IMR-90 (cell line): ENCODE measurements at regions not wholly inside any gene's neighbourhood (a gene's known extent, or its start where the extent isn't known, plus 50 kb on each side); places are given as distances from the start of the nearest gene placed in this dataset.

ENCODE experiments used
- ATAC-seq: fragments of 200-7000 bp; cut with Tn5 transposase; 2 replicates; pipeline ENCODE4 v1.9.1; 2020; ENCODE audit warnings: low read depth, mild to moderate bottlenecking, moderate library complexity
- BruUV-seq: library from RNA; stranded (reverse); fragments of 400-500 nt; replicated peaks from 2 replicates; lab custom pipeline; 2021; lab: Mats Ljungman, UMichigan
- CTCF ChIA-PET: fragments of 300-600 bp; formaldehyde crosslinking; extraction: SDS; loops from one replicate; lab custom pipeline; 2021; ENCODE audit warnings: antibody characterized with exemption; lab: Yijun Ruan, JAX
- POLR2A ChIA-PET: fragments of 300-600 bp; sonication (Branson Sonifier 250); formaldehyde crosslinking; loops from one replicate; lab custom pipeline; 2022; ENCODE audit warnings: antibody characterized with exemption; ENCODE audit not compliant: unreplicated experiment; lab: Charles Lee
- DNase-seq: peaks from one replicate; pipeline ENCODE4 v3.0.0; 2013
- H2AFZ ChIP-seq: replicated peaks from 2 replicates; pipeline ENCODE3; 2013; ENCODE audit warnings: low read length, mild to moderate bottlenecking; ENCODE audit not compliant: poor library complexity
- H2AK5ac ChIP-seq: 2 replicates; pipeline ENCODE4 v1.6.1; 2013; ENCODE audit warnings: low read depth, low read length, inconsistent platforms
- H2AK9ac ChIP-seq: replicated peaks from 2 replicates; pipeline ENCODE3; 2013; ENCODE audit warnings: mild to moderate bottlenecking, low read depth, low read length, moderate library complexity; ENCODE audit not compliant: poor library complexity
- H2BK120ac ChIP-seq: 2 replicates; pipeline ENCODE4 v1.6.1; 2013; ENCODE audit warnings: low read depth, low read length, inconsistent platforms
- H2BK15ac ChIP-seq: 3 replicates; pipeline ENCODE4 v1.6.1; 2013; ENCODE audit warnings: low read depth, low read length, inconsistent platforms
- H2BK20ac ChIP-seq: 2 replicates; pipeline ENCODE4 v1.6.1; 2013; ENCODE audit warnings: low read depth, mild to moderate bottlenecking, inconsistent platforms, low read length, moderate library complexity
- H2BK5ac ChIP-seq: 2 replicates; pipeline ENCODE4 v1.6.1; 2013; ENCODE audit warnings: mild to moderate bottlenecking, low read depth, low read length, inconsistent platforms; ENCODE audit not compliant: poor library complexity, severe bottlenecking
- H3K14ac ChIP-seq: replicated peaks from 2 replicates; pipeline ENCODE4 v1.6.1; 2013; ENCODE audit warnings: low read depth, low read length, inconsistent platforms
- H3K18ac ChIP-seq: 2 replicates; pipeline ENCODE4 v1.6.1; 2013; ENCODE audit warnings: low read depth, low read length, control low read depth
- H3K23ac ChIP-seq: 2 replicates; pipeline ENCODE4 v1.6.1; 2013; ENCODE audit warnings: low read depth, low read length, inconsistent platforms
- H3K27ac ChIP-seq: 2 replicates; pipeline ENCODE4 v1.5.1; 2013; ENCODE audit warnings: mild to moderate bottlenecking, control low read depth, low read length; ENCODE audit not compliant: insufficient read depth
- H3K27me3 ChIP-seq: 2 replicates; pipeline ENCODE4 v1.6.1; 2013; ENCODE audit warnings: low read length; ENCODE audit not compliant: control insufficient read depth, insufficient read depth
- H3K36me3 ChIP-seq: 2 replicates; pipeline ENCODE4 v1.6.1; 2013; ENCODE audit warnings: low read length, mixed read lengths; ENCODE audit not compliant: control insufficient read depth, insufficient read depth
- H3K4ac ChIP-seq: 2 replicates; pipeline ENCODE4 v1.6.1; 2013; ENCODE audit warnings: low read depth, low read length, inconsistent platforms
- H3K4me1 ChIP-seq: 2 replicates; pipeline ENCODE4 v1.6.1; 2013; ENCODE audit warnings: low read length, mixed read lengths; ENCODE audit not compliant: control insufficient read depth, insufficient read depth
- H3K4me2 ChIP-seq: 2 replicates; pipeline ENCODE4 v1.6.1; 2013; ENCODE audit warnings: low read depth, mild to moderate bottlenecking, control low read depth, low read length, moderate library complexity
- H3K4me3 ChIP-seq: 2 replicates; pipeline ENCODE4 v1.5.1; 2013; ENCODE audit warnings: low read depth, mild to moderate bottlenecking, control low read depth, low read length, moderate library complexity; ENCODE audit not compliant: insufficient read depth
- H3K56ac ChIP-seq: 2 replicates; pipeline ENCODE4 v1.6.1; 2013; ENCODE audit warnings: low read length, inconsistent platforms; ENCODE audit not compliant: insufficient read depth; ENCODE audit errors: extremely low read depth
- H3K79me1 ChIP-seq, 2 experiments: 2 replicates each; pipeline ENCODE4 v1.6.1; 2013; ENCODE audit warnings: low read length in 2 of 2, inconsistent platforms in 1 of 2, low read depth in 1 of 2
- H3K9ac ChIP-seq: 2 replicates; pipeline ENCODE4 v1.6.1; 2013; ENCODE audit warnings: low read depth, low read length, control low read depth
- H3K9me1 ChIP-seq: 2 replicates; pipeline ENCODE4 v1.6.1; 2013; ENCODE audit warnings: low read length, inconsistent platforms; ENCODE audit not compliant: insufficient read depth
- H3K9me3 ChIP-seq: 2 replicates; pipeline ENCODE4 v1.6.1; 2013; ENCODE audit warnings: low read length; ENCODE audit not compliant: control insufficient read depth, insufficient read depth
- H4K20me1 ChIP-seq: 2 replicates; pipeline ENCODE4 v1.6.1; 2013; ENCODE audit warnings: low read length, inconsistent platforms; ENCODE audit not compliant: insufficient read depth
- H4K5ac ChIP-seq: 2 replicates; pipeline ENCODE4 v1.6.1; 2013; ENCODE audit warnings: mild to moderate bottlenecking, low read depth, low read length, control low read depth
- H4K8ac ChIP-seq, 2 experiments: 2 replicates each; pipeline ENCODE4 v1.6.1; 2013; ENCODE audit warnings: low read depth in 2 of 2, low read length in 2 of 2, control low read depth in 1 of 2, inconsistent platforms in 1 of 2
- H4K91ac ChIP-seq: 2 replicates; pipeline ENCODE4 v1.6.1; 2013; ENCODE audit warnings: low read depth, low read length, inconsistent platforms; ENCODE audit not compliant: insufficient read depth
- MAFK ChIP-seq: IDR thresholded peaks from 2 replicates; pipeline ENCODE4 v1.6.1; 2012; ENCODE audit warnings: low read depth, low read length, improper control_type of control experiment
- RAD21 ChIP-seq: IDR thresholded peaks from 2 replicates; pipeline ENCODE4 v1.6.1; 2012; ENCODE audit warnings: low read length, improper control_type of control experiment
- WGBS, 2 experiments: methylation state at CpG; one replicate each; pipeline versions ENCODE4 v1.1.5 to v1.1.7; 2013; ENCODE audit warnings: missing lambda C conversion rate in 2 of 2; ENCODE audit not compliant: insufficient read length in 1 of 2; ENCODE audit errors: extremely low coverage in 2 of 2; 5-methylcytosine and 5-hydroxymethylcytosine counted together
- dilution Hi-C: fragments of 300-500 bp; cut with HindIII; formaldehyde crosslinking; loops from one replicate; pipeline ENCODE4 v1.14.3; 2018; ENCODE audit warnings: low sequenced_read_pairs; ENCODE audit not compliant: unreplicated experiment
- in situ Hi-C: fragments of 300-500 bp; cut with MboI; formaldehyde crosslinking; loops from 3 replicates; pipeline ENCODE4 v1.14.3; 2019; ENCODE audit warnings: low sequenced_read_pairs, inconsistent platforms, mixed read lengths
- intact Hi-C: fragments of 100-400 bp; cut with micrococcal nuclease; formaldehyde crosslinking; loops from 2 replicates; pipeline ENCODE4 v1.10.0; 2022
- TF ChIP-seq, protein P1 (sequence below): fragments of 150-350 bp; IDR thresholded peaks from 2 replicates; pipeline ENCODE4 v1.6.1; 2017; ENCODE audit warnings: mild to moderate bottlenecking, antibody characterized with exemption, low read length, low read depth

DNA sequence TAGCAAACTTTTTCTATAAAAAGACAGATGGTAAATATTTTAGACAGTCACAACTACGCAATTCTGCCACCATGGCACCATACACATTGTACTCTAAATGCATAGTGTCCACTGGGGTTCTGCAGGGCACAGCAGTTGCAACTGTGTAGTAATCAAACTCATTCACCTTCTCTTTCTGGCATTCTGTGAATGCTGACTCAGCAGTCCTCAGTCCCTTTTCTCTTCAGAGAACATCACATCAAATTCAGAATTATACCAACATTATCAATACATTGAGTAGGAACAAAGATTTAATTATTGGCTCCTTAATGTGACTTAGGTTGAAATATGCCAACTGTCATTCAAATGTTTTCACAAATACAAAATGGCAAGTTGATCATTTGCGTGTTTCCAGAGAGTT lies 74.2 kb upstream of the N4BP1 start:
- Histone ChIP-seq H2BK15ac (no peak overlapping the region), H3K4me2 (no peak overlapping the region), H3K56ac (no peak overlapping the region), H3K4me3 (no peak overlapping the region), H3K18ac (no peak overlapping the region), H3K9me1 (no peaks in the 10 kb centered on the region), H4K20me1 (no peaks in the 10 kb centered on the region), H2AK9ac (no peak overlapping the region), H3K4ac (no peak overlapping the region), H2AK5ac (no peak overlapping the region), H3K36me3 (no peaks in the 10 kb centered on the region), H3K9me3 (no peaks in the 10 kb centered on the region), H2AFZ (no peak overlapping the region), H3K9ac (no peak overlapping the region), H2BK5ac (no peak overlapping the region), H2BK120ac (no peak overlapping the region), H3K14ac (no peak overlapping the region), H3K27ac (no peak overlapping the region), H3K27me3 (no peaks in the 10 kb centered on the region; the same call in 1 of the 2 replicates), H3K23ac (no peak overlapping the region), H3K4me1 (no peaks in the 10 kb centered on the region), H2BK20ac (no peak overlapping the region), H4K8ac (no peak overlapping the region), H4K91ac (no peak overlapping the region), H3K79me1 (no peaks in the 10 kb centered on the region), H4K5ac (no peak overlapping the region)
- dilution Hi-C loops (no loop called here), in situ Hi-C loops (no loop called here), intact Hi-C loops (no loop called here)
- TF ChIP-seq MAFK = peak; percentile 100
- no peak for TF ChIP-seq RAD21
- TF ChIP-seq, protein P1, sequence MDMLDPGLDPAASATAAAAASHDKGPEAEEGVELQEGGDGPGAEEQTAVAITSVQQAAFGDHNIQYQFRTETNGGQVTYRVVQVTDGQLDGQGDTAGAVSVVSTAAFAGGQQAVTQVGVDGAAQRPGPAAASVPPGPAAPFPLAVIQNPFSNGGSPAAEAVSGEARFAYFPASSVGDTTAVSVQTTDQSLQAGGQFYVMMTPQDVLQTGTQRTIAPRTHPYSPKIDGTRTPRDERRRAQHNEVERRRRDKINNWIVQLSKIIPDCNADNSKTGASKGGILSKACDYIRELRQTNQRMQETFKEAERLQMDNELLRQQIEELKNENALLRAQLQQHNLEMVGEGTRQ = no peak
- no TSS peak for BruUV-seq
- DNase-seq (no peak), ATAC-seq (no peak)
- ChIA-PET CTCF (no interaction called here), POLR2A (no interaction called here)
- WGBS, 2 experiments = no CpG with 5 or more reads among the region's 2 CpGs
